ENCODE measurements at regions not wholly inside any gene's neighbourhood (a gene's known extent, or its start where the extent isn't known, plus 50 kb on each side); places are given as distances from the start of the nearest gene placed in this dataset.
"Not testable (repeated sequence)": the region's sequence is repeated elsewhere in the genome, so short reads cannot be mapped to it uniquely, and the experiment has no call there.

GRCh38 chr9:22838266-22838665 is 391.6 kb downstream of the DMRTA1 start:
- no peak for DNase-seq

DNA sequence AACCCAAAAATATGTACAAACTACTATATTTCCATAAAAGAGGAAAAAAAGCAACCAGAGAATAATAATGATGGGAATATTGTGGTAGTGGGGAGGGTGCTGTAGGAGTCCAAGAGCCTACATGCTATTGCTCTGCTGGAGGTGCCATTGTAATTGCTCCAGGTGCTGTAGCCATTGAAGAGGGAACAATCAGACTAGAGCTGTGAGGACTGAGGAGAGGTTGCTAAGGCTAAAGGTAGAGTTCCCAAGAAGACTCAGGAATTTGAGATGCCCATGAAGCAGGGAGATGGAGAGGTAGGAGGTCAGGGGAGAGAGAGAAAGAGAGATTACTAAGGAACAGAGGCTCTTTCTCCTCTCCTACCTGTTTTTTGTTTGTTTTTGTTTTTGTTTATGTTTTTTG is 394.0 kb downstream of the DMRTA1 start:
- DNase-seq, result no peak

GRCh38 chr9:22845243-22845642 is 398.6 kb downstream of the DMRTA1 start:
- not testable (repeated sequence) for DNase-seq

DNA sequence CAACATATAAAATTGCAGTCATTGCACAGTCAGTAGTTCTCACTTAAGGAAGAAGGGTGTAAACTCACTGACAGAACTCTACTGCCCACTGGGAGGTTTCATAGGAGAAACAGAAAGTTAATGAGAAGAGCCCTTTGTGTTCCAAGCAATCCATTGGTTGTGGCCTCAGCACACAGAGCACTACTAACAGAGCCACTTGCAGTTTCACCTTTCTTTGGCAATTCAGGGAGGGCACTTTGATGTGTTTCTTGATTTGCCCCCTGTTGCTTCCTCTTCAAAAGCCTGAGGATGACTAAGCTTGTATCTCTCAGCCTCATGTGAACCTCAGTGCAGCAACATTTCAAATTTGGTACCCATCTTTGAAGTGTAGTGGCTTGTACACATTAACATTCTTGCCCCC is 409.4 kb downstream of the DMRTA1 start:
- no peak for DNase-seq

- no peak for DNase-seq
These were observed 410.7 kb downstream of the DMRTA1 start for GRCh38 chr9:22857316-22857715.

DNA sequence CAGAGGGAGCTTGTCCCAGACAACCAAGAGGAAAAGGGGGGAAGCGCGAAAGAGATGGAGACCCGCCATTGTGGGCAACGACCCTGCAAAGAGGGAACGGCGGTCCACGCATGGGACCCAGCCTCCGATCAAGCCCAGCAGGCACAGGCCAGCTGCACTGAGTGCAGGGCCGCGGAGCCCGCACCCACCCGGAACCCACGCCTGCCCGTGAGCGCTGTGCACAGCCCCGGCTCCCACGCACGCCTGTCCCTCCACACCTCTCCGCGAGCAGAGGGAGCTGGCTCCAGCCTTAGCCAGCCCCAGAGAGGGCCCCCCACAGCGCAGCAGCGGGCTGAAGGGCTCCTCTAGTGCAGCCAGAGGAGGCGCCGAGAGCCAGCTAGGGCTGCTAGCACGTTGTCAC is 416.5 kb downstream of the DMRTA1 start:
- DNase-seq, result no peak

DNA sequence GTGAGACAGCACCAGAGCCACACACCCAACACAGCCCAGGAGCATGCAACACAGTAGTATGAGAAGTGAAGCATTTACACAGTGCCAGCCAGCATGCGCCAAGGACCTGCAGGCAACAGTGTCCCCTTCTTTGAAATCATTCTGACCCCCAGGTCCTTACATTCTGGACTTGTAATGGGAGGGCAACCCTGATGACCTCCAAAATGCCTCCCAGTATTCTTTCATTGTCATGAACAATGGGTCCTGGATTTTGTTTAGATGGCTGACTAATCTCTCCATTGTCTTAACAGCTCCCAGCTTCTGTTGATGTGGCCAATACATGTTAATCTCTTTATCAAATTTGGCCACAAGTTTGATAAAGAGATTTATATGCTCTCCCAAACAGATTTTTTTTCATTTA is 417.1 kb downstream of the DMRTA1 start:
- no peak for DNase-seq

DNA sequence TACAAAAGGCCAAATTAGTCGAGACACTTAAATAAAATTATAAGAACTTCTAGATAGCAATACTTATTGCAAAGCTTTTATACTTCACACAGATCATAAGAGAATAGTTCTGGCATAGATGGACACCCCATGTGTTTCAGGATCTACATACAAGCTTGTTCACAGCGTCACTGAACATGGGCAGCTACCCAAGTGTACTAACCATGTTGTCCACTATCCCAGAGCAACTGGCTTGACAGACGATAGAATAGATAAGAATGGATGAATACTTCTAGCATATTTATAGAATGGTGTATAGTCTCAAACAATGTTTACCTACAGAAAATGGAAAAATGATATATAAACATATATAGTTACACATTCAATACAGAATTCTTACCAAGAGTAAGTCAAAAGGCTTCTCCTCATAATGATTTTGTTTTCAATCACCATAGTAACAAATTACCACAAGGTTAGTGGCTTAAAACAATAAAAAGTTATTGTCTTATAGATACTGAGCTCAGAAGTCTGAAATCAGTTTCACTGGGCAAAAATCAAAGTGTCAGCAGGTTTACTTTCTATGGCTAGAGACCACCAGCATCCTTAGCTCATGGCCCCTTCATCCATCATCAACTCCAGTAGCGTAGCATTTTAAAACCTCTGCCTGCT is 446.7 kb downstream of the DMRTA1 start:
- DNase-seq, result no peak

- DNase-seq, result no peak
These were observed 452.0 kb downstream of the DMRTA1 start for GRCh38 chr9:22898591-22898990.

- no peak for DNase-seq
These were observed 465.0 kb downstream of the DMRTA1 start for GRCh38 chr9:22911632-22912031.

- no peak for DNase-seq
These were observed 466.4 kb downstream of the DMRTA1 start for GRCh38 chr9:22913026-22913425.

- no peak for DNase-seq
These were observed 466.9 kb downstream of the DMRTA1 start for GRCh38 chr9:22913518-22913917.

DNA sequence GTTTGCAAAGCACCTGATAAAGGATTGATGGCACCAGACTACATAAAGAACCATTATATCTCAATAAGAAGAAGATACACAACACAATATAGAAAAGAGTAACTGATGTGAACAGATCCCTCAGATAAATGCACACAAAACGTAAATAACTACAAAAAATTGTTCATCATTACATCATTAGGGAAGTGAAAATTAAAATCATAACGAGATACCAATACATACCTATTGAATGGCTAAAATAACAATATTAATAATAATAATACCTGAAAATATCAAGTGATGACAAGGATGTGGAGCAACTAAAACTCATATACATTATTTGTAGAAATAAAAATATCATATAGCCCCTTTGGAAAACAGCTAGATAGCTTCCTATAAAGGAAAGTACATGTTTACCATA is 469.5 kb downstream of the DMRTA1 start:
- DNase-seq, result no peak

DNA sequence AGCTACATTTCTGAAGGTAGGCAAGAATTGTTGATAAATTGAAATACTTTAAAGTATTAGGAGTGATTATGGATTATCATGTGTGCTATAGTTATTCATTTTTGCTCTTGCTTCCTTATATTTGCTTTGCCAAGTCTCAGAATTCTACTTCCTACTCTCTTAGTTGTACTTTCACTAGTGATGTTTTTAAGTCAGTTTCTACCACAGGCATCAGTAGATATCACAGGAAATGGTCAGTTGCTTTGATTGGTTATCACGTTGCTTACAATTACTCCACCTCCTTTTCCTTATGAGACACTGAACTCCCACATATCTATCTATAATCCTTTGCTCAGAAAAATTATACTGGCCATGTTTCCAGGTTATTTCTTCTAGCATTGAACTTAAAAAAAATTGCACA is 472.8 kb downstream of the DMRTA1 start:
- DNase-seq, result no peak

GRCh38 chr9:22921742-22922141 is 475.1 kb downstream of the DMRTA1 start:
- DNase-seq, result no peak

GRCh38 chr9:22922222-22922621 is 475.6 kb downstream of the DMRTA1 start:
- DNase-seq, result no peak

- DNase-seq, result no peak
These were observed 507.9 kb downstream of the DMRTA1 start for GRCh38 chr9:22954550-22954949.

- DNase-seq, result no peak
These were observed 508.3 kb downstream of the DMRTA1 start for GRCh38 chr9:22954964-22955363.

- DNase-seq, result no peak
These were observed 522.8 kb downstream of the DMRTA1 start for GRCh38 chr9:22969350-22969979.

DNA sequence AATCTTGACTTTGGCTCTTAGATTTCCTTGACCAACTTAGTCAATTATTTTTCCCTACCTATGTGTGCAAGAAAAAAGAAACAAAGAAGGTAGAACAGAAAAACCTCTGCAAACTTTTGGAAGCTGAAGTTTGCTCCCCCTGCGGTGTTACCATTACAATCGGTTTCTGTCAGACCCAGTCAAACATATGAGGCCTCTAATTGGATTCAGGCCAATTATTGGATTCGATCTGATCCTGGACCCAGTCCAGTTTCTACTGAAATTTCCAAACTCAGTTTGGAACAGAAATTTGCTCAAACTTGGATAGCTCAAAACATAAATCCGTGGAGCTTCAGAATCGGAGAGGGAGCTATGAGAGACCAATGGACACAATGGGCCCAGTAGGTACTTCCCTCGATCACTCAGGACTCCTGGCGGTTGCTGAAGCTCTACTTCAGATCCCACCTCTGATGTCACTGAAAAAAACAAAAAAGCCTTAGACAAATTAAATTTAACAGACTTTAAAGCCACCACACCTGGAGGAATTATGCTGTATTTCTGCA is 523.9 kb downstream of the DMRTA1 start:
- DNase-seq, result no peak

DNA sequence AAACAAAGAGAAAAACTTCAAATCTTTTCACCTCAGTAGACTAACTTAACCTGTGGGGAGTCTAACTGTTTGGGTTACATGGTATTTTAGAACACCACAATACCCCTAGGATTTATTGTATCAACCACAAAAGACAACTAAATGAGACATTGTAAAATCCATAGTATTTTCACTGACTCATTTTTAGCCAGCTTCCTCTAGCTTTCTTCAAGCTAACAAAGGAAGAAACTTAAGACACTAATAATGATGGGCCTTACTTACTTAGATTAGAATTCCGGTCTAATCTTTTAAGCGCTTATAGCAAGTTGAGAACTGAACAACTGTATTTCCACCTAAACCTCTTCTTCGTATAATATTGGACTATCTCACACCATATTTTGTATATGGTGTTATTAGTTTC is 529.3 kb downstream of the DMRTA1 start:
- DNase-seq, result peak in 1 of 3 donors; percentile 27

DNA sequence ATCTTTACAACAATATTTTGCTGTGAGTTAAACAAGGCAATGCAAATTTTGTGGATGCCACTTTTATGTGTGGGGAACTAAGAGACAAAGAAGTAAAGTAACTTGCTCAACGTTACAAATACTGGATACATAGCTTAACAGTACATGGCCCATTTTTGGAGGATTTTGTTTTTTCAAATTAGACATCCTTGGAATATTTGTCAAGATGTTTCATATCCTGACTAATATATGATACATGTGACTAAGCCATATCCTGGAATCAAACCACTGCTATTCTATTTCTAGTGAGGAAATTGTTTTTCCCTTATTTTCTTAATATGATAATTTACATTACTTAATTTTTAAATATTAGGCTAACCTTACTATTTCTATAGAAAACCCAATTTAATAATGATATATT is 529.8 kb downstream of the DMRTA1 start:
- DNase-seq, result peak in 1 of 3 donors; percentile 13

GRCh38 chr9:22980429-22980828 is 533.8 kb downstream of the DMRTA1 start:
- DNase-seq, result not testable (repeated sequence)

DNA sequence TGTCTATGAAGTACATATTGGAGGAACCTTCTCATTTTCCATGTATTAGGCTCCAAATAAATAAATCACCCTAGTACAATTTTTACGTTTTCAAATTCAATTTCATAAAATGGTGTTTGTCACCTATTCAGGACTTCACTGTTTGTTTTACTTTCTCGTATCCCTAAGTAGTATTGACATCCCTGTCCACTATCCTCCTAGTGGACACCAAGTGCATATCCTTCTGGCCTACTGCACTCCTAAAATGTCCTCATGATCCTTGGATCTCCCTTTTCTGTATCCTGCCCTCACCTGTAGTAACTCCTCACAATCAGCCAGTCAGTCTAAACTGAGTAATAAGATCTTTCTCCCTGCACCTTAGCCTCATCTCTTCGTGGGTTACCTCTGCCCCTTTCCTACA is 539.9 kb downstream of the DMRTA1 start:
- no peak for DNase-seq
